ENCODE measurements at regions not wholly inside any gene's neighbourhood (a gene's known extent, or its start where the extent isn't known, plus 50 kb on each side); places are given as distances from the start of the nearest gene placed in this dataset.

DNA sequence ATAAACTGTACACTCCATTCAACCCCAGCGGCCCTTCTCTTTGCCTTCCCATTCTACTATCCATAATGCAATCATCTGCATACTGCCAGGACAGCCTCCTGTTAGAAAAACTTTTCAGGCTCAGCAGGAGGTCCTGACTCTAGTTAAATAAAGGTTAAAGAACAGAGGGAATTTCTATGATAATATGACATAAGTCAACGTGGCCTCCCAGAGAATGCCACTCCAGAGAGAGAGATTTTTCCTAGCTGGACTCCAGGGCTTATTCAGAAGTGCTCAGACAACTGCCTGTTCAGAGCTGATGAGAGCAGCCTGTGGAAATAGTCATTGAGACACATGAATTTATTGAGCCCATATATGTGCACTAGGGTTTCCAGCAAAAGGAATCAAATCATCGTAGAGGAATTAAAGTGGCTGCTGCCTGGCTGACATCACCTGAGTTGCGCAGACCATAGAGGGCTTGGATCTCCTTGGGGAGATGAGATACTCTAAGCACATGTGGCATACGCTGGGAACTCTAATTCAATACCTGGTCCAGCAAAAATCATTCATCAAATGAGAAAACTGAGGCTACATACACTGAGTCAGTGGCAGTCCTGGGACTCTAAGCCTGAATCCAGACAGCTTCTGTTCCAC, 736.2 kb downstream of the PTPRU start:
- H3K9me3 ChIP-seq, result no peaks in the 10 kb centered on the region
- H3K27me3 ChIP-seq, result no peaks in the 10 kb centered on the region
- H3K4me1 ChIP-seq, result no peaks in the 10 kb centered on the region
- DNase-seq, result no peak
- no peak overlapping the region for H3K4me3 ChIP-seq (ENCODE audit: low read depth, low read length)
- no peaks in the 10 kb centered on the region for H3K36me3 ChIP-seq
- TF ChIP-seq, protein P1, sequence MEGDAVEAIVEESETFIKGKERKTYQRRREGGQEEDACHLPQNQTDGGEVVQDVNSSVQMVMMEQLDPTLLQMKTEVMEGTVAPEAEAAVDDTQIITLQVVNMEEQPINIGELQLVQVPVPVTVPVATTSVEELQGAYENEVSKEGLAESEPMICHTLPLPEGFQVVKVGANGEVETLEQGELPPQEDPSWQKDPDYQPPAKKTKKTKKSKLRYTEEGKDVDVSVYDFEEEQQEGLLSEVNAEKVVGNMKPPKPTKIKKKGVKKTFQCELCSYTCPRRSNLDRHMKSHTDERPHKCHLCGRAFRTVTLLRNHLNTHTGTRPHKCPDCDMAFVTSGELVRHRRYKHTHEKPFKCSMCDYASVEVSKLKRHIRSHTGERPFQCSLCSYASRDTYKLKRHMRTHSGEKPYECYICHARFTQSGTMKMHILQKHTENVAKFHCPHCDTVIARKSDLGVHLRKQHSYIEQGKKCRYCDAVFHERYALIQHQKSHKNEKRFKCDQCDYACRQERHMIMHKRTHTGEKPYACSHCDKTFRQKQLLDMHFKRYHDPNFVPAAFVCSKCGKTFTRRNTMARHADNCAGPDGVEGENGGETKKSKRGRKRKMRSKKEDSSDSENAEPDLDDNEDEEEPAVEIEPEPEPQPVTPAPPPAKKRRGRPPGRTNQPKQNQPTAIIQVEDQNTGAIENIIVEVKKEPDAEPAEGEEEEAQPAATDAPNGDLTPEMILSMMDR (IDR thresholded peaks at IDR 0.05; ENCODE audit: low read depth, low read length), result no peak

DNA sequence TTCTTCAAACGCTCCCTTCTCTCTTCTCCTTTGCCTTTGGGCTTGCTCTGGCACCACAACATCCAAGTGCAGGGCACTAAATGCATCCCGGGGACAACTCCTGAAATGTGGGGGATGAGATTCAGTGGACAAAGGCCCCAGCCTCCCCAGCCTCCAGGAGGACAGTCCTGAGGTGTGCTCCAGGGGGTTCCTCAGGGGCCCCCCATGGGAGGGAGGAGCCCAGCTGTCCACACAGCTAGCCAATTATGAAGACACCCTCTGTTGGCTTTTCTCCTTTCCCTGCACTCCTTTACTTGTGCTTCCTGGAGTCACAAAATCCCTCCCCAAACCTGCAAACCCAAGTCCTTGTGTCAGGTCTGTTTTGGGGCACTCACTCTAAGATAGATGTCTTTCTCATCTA, 735.4 kb downstream of the PTPRU start:
- Histone ChIP-seq H3K9me3 (no peaks in the 10 kb centered on the region), H3K4me3 (ENCODE audit: low read depth, low read length) (no peak overlapping the region), H3K4me1 (no peaks in the 10 kb centered on the region), H3K36me3 (no peaks in the 10 kb centered on the region), H3K27me3 (no peaks in the 10 kb centered on the region)
- TF ChIP-seq, protein P1 (IDR thresholded peaks at IDR 0.05; ENCODE audit: low read depth, low read length), result no peak
- no peak for DNase-seq

- H3K4me3 ChIP-seq (ENCODE audit: low read depth, low read length), result no peak overlapping the region
- H3K4me1 ChIP-seq, result no peaks in the 10 kb centered on the region
- TF ChIP-seq, protein P1 (IDR thresholded peaks at IDR 0.05; ENCODE audit: low read depth, low read length), result no peak
Observed at GRCh38 chr1:29970747-29971325, 734.5 kb downstream of the PTPRU start.

GRCh38 chr1:29969576-29969975, 733.3 kb downstream of the PTPRU start:
- Histone ChIP-seq H3K36me3 (no peaks in the 10 kb centered on the region), H3K4me3 (ENCODE audit: low read depth, low read length) (no peak overlapping the region), H3K4me1 (no peaks in the 10 kb centered on the region), H3K27me3 (no peaks in the 10 kb centered on the region), H3K9me3 (no peaks in the 10 kb centered on the region)
- TF ChIP-seq, protein P1 (IDR thresholded peaks at IDR 0.05; ENCODE audit: low read depth, low read length), result no peak
- DNase-seq, result no peak

More at GRCh38 chr1:29970747-29971325, 734.5 kb downstream of the PTPRU start:
- DNase-seq, result no peak
- no peaks in the 10 kb centered on the region for H3K9me3 ChIP-seq
- no peaks in the 10 kb centered on the region for H3K36me3 ChIP-seq
- H3K27me3 ChIP-seq, result no peaks in the 10 kb centered on the region

DNA sequence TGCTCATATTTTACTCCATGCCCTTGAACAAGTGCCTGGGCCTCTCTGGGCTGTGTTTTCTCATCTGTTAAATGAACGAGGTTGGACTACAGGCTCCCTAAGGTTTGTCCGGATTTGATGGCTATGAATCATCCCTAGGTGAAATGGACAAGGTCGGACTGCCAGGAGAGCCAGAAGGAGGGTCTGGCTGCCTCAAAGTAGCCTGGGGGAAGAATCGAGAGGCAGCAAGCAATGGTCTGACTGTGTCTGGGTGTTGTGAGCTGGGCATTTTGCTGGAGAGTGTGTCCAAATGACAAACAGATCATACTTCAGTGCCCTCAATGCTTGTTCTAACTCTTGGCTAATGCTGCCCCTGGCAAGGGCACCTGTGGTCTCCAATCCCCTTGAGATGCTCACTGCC, 730.9 kb downstream of the PTPRU start:
- no peaks in the 10 kb centered on the region for H3K36me3 ChIP-seq
- H3K4me3 ChIP-seq (ENCODE audit: low read depth, low read length), result no peak overlapping the region
- no peaks in the 10 kb centered on the region for H3K27me3 ChIP-seq
- DNase-seq, result peak; percentile 10
- no peaks in the 10 kb centered on the region for H3K9me3 ChIP-seq
- TF ChIP-seq, protein P1 (IDR thresholded peaks at IDR 0.05; ENCODE audit: low read depth, low read length), result no peak
- H3K4me1 ChIP-seq, result no peaks in the 10 kb centered on the region

DNA sequence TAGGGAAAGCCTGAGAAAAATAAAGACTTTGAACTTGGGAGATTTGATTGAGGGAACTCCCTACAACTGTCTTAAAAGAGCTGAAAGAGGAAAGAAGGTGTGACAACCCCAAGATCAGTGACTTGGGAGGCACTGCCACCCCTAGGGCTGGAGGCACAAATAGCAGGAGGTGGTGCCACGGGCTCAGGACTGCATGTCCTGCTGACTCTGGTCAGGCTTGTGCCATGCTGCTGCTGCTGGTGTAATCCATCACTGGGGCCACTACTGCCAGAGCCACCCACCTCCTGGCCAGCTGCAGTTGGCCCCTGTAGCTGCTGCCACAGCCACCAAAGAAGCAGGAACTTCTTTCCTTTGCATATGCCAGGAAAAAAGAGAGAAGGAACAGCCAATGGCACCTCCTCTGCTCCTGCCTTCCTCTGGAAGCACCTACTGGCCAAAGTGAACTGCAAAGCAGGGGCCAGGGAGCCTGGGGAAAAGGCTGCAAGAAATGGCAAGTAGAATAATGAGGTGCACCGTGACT, 730.3 kb downstream of the PTPRU start:
- Histone ChIP-seq H3K27me3 (no peaks in the 10 kb centered on the region), H3K4me1 (no peaks in the 10 kb centered on the region), H3K4me3 (ENCODE audit: low read depth, low read length) (no peak overlapping the region), H3K36me3 (no peaks in the 10 kb centered on the region), H3K9me3 (no peaks in the 10 kb centered on the region)
- TF ChIP-seq, protein P1 (IDR thresholded peaks at IDR 0.05; ENCODE audit: low read depth, low read length), result no peak
- DNase-seq, result no peak
